H9 (cell line): ENCODE measurements at regions not wholly inside any gene's neighbourhood (a gene's known extent, or its start where the extent isn't known, plus 50 kb on each side); places are given as distances from the start of the nearest gene placed in this dataset.

Experiments used
- DNase-seq: peaks from one replicate; pipeline ENCODE4 v3.0.0-alpha.2; 2017
- H2AFZ ChIP-seq: one replicate; pipeline ENCODE4 v1.6.1; 2013; ENCODE audit warnings: mild to moderate bottlenecking, low read length, control low read depth, moderate library complexity
- H2AK5ac ChIP-seq: 2 replicates; pipeline ENCODE4 v1.6.1; 2013; ENCODE audit warnings: low read length, control low read depth, mixed read lengths; ENCODE audit not compliant: insufficient read length
- H2BK120ac ChIP-seq: one replicate; pipeline ENCODE4 v1.6.1; 2013; ENCODE audit warnings: low read depth, mild to moderate bottlenecking, low read length, control low read depth, inconsistent platforms; ENCODE audit not compliant: poor library complexity, severe bottlenecking
- H2BK12ac ChIP-seq: 2 replicates; pipeline ENCODE4 v1.6.1; 2013; ENCODE audit warnings: low read length, control low read depth, mixed read lengths, low read depth; ENCODE audit not compliant: insufficient read length
- H2BK15ac ChIP-seq: 2 replicates; pipeline ENCODE4 v1.6.1; 2013; ENCODE audit warnings: low read depth, low read length, control low read depth
- H2BK20ac ChIP-seq: one replicate; pipeline ENCODE4 v1.6.1; 2013; ENCODE audit warnings: low read depth, mild to moderate bottlenecking, low read length, control low read depth, inconsistent platforms; ENCODE audit not compliant: poor library complexity, severe bottlenecking
- H2BK5ac ChIP-seq: 2 replicates; pipeline ENCODE4 v1.6.1; 2013; ENCODE audit warnings: low read length, control low read depth, mixed read lengths; ENCODE audit not compliant: insufficient read length
- H3K14ac ChIP-seq: 2 replicates; pipeline ENCODE4 v1.6.1; 2013; ENCODE audit warnings: low read length, control low read depth; ENCODE audit not compliant: insufficient read depth
- H3K18ac ChIP-seq: 2 replicates; pipeline ENCODE4 v1.6.1; 2013; ENCODE audit warnings: low read depth, mild to moderate bottlenecking, mixed read lengths, low read length, control low read depth; ENCODE audit not compliant: insufficient read length
- H3K23ac ChIP-seq: 2 replicates; pipeline ENCODE4 v1.6.1; 2013; ENCODE audit warnings: low read length, control low read depth, mixed read lengths, low read depth; ENCODE audit not compliant: insufficient read length
- H3K23me2 ChIP-seq: 2 replicates; pipeline ENCODE4 v1.6.1; 2013; ENCODE audit warnings: low read depth, mild to moderate bottlenecking, mixed read lengths, low read length, control low read depth; ENCODE audit not compliant: insufficient read length, poor library complexity, severe bottlenecking
- H3K27ac ChIP-seq: 2 replicates; pipeline ENCODE4 v1.5.1; 2013; ENCODE audit warnings: low read length, control low read depth, mixed read lengths, low read depth; ENCODE audit not compliant: insufficient read length
- H3K27me3 ChIP-seq: 2 replicates; pipeline ENCODE4 v1.6.1; 2013; ENCODE audit warnings: low read length, control low read depth, inconsistent platforms; ENCODE audit not compliant: insufficient read depth
- H3K4ac ChIP-seq: 2 replicates; pipeline ENCODE4 v1.6.1; 2013; ENCODE audit warnings: low read depth, mild to moderate bottlenecking, control low read depth, inconsistent platforms, low read length, moderate library complexity
- H3K4me1 ChIP-seq: 2 replicates; pipeline ENCODE4 v1.6.1; 2013; ENCODE audit warnings: low read length, control low read depth, inconsistent platforms; ENCODE audit not compliant: insufficient read depth
- H3K4me2 ChIP-seq: 2 replicates; pipeline ENCODE4 v1.6.1; 2013; ENCODE audit warnings: low read length, control low read depth, mixed read lengths; ENCODE audit not compliant: insufficient read length, insufficient read depth
- H3K56ac ChIP-seq: 2 replicates; pipeline ENCODE4 v1.6.1; 2013; ENCODE audit warnings: low read depth, mild to moderate bottlenecking, mixed read lengths, low read length, control low read depth; ENCODE audit not compliant: insufficient read length
- H3K79me1 ChIP-seq: 2 replicates; pipeline ENCODE4 v1.6.1; 2013; ENCODE audit warnings: low read depth, mild to moderate bottlenecking, moderate library complexity, low read length, control low read depth, inconsistent platforms; ENCODE audit not compliant: insufficient read depth, poor library complexity, severe bottlenecking
- H3K79me2 ChIP-seq: 2 replicates; pipeline ENCODE4 v1.6.1; 2013; ENCODE audit warnings: low read length, control low read depth, inconsistent platforms; ENCODE audit not compliant: insufficient read depth
- H3K9ac ChIP-seq: 2 replicates; pipeline ENCODE4 v1.6.1; 2013; ENCODE audit warnings: low read length, control low read depth, mixed read lengths; ENCODE audit not compliant: insufficient read length; ENCODE audit errors: extremely low read depth
- H3K9me3 ChIP-seq: one replicate; pipeline ENCODE4 v1.6.1; 2013; ENCODE audit warnings: low read depth, low read length, inconsistent platforms; ENCODE audit not compliant: control insufficient read depth
- H3T11ph ChIP-seq: one replicate; pipeline ENCODE4 v1.6.1; 2013; ENCODE audit warnings: mild to moderate bottlenecking, low read length, control low read depth, inconsistent platforms
- H4K20me1 ChIP-seq: one replicate; pipeline ENCODE4 v1.6.1; 2013; ENCODE audit not compliant: control insufficient read depth, insufficient read length, insufficient read depth
- H4K5ac ChIP-seq: 2 replicates; pipeline ENCODE4 v1.6.1; 2013; ENCODE audit warnings: low read depth, mild to moderate bottlenecking, mixed read lengths, low read length, control low read depth; ENCODE audit not compliant: insufficient read length
- H4K8ac ChIP-seq: replicated peaks from 2 replicates; pipeline ENCODE4 v1.6.1; 2013; ENCODE audit warnings: low read length, control low read depth, mixed read lengths, low read depth; ENCODE audit not compliant: insufficient read length
- H4K91ac ChIP-seq: 2 replicates; pipeline ENCODE4 v1.6.1; 2013; ENCODE audit warnings: low read depth, mild to moderate bottlenecking, moderate library complexity, mixed read lengths, low read length, control low read depth; ENCODE audit not compliant: insufficient read length
- H3K27ac Mint-ChIP-seq, 3 experiments: 2 replicates in 2 of 3; 3 replicates in 1 of 3; pipeline ENCODE4 v1.8.0; 2020 to 2021; ENCODE audit warnings: mixed read lengths in 3 of 3, mild to moderate bottlenecking in 1 of 3, moderate library complexity in 1 of 3
- H3K27me3 Mint-ChIP-seq: 2 replicates; pipeline ENCODE4 v1.8.0; 2021; ENCODE audit warnings: low read depth, mild to moderate bottlenecking, moderate library complexity, mixed read lengths
- H3K36me3 Mint-ChIP-seq, 3 experiments: 2 replicates in 2 of 3; 3 replicates in 1 of 3; pipeline ENCODE4 v1.8.0; 2020 to 2021; ENCODE audit warnings: low read depth in 3 of 3, mixed read lengths in 3 of 3; ENCODE audit not compliant: insufficient read depth in 1 of 3
- H3K4me1 Mint-ChIP-seq, 2 experiments: 2 replicates each; pipeline ENCODE4 v1.8.0; 2020; ENCODE audit warnings: mixed read lengths in 2 of 2
- H3K4me3 Mint-ChIP-seq, 2 experiments: 2 replicates in 1 of 2; 3 replicates in 1 of 2; pipeline ENCODE4 v1.8.0; 2020 to 2021; ENCODE audit warnings: mild to moderate bottlenecking in 2 of 2, mixed read lengths in 2 of 2, moderate library complexity in 1 of 2
- H3K9me3 Mint-ChIP-seq, 2 experiments: 2 replicates in 1 of 2; 3 replicates in 1 of 2; pipeline ENCODE4 v1.8.0; 2020; ENCODE audit warnings: mild to moderate bottlenecking in 2 of 2, mixed read lengths in 2 of 2, moderate library complexity in 1 of 2
- WGBS: extraction: QIAGEN DNeasy Blood & Tissue Kit; methylation state at CpG from one replicate; pipeline ENCODE4 v1.1.7; 2013; ENCODE audit warnings: missing lambda C conversion rate, low lambda C conversion rate, mixed read lengths; ENCODE audit not compliant: insufficient read length; ENCODE audit errors: extremely low coverage; 5-methylcytosine and 5-hydroxymethylcytosine counted together
- TF ChIP-seq, protein P1 (sequence below): fragments of 200-600 bp; sonication (generic); conservative IDR thresholded peaks from 3 replicates; pipeline ENCODE4 v1.8.0; 2021; ENCODE audit warnings: antibody characterized with exemption, mild to moderate bottlenecking

DNA sequence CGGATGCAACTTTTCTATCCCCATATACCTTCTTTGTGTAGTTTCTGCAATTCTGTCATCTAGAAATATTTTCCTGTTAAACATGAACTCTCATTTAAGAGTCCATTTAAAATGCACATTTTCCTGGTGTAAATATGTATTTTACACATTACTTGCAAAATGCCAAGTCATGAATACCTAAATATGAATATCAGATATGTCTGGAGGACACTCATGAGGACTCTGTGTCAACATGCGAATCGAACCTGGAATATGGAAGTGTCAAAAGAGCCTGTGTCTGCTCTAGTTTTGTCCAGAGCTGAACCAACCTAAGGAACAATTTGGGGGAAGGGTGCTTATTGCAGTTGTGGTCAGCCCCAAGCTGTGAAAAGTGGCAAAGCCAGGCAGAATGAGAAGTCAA lies 163.7 kb upstream of the CELF2 start:
- no peak overlapping the region for H2BK12ac ChIP-seq
- no peak overlapping the region for H3K9ac ChIP-seq
- no CpG with 5 or more reads among the region's 3 CpGs for WGBS
- no peaks in the 10 kb centered on the region for H4K20me1 ChIP-seq
- H2AK5ac ChIP-seq: no peak overlapping the region
- Mint-ChIP-seq H3K4me3 (no peak overlapping the region), H3K9me3 (no peaks in the 10 kb centered on the region), H3K27me3 (no peaks in the 10 kb centered on the region), H3K4me1 (no peaks in the 10 kb centered on the region), H3K36me3 (no peaks in the 10 kb centered on the region), H3K27ac (no peak overlapping the region)
- no peak overlapping the region for H3T11ph ChIP-seq
- no peak for DNase-seq
- no peak overlapping the region for H2BK5ac ChIP-seq
- no peak overlapping the region for H2AFZ ChIP-seq
- no peak overlapping the region for H4K8ac ChIP-seq
- no peaks in the 10 kb centered on the region for H3K79me2 ChIP-seq
- H3K14ac ChIP-seq: no peak overlapping the region
- H3K79me1 ChIP-seq: no peaks in the 10 kb centered on the region
- H2BK20ac ChIP-seq: no peak overlapping the region
- no peak overlapping the region for H3K4ac ChIP-seq
- H3K27me3 ChIP-seq: no peaks in the 10 kb centered on the region
- H2BK120ac ChIP-seq: no peak overlapping the region
- no peak overlapping the region for H3K27ac ChIP-seq
- H3K56ac ChIP-seq: no peak overlapping the region
- H3K23me2 ChIP-seq: no peaks in the 10 kb centered on the region
- no peaks in the 10 kb centered on the region for H3K9me3 ChIP-seq
- no peak overlapping the region for H3K18ac ChIP-seq
- no peak overlapping the region for H2BK15ac ChIP-seq
- H4K91ac ChIP-seq: no peak overlapping the region
- TF ChIP-seq, protein P1, sequence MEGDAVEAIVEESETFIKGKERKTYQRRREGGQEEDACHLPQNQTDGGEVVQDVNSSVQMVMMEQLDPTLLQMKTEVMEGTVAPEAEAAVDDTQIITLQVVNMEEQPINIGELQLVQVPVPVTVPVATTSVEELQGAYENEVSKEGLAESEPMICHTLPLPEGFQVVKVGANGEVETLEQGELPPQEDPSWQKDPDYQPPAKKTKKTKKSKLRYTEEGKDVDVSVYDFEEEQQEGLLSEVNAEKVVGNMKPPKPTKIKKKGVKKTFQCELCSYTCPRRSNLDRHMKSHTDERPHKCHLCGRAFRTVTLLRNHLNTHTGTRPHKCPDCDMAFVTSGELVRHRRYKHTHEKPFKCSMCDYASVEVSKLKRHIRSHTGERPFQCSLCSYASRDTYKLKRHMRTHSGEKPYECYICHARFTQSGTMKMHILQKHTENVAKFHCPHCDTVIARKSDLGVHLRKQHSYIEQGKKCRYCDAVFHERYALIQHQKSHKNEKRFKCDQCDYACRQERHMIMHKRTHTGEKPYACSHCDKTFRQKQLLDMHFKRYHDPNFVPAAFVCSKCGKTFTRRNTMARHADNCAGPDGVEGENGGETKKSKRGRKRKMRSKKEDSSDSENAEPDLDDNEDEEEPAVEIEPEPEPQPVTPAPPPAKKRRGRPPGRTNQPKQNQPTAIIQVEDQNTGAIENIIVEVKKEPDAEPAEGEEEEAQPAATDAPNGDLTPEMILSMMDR: no peak
- H4K5ac ChIP-seq: no peak overlapping the region
- no peak overlapping the region for H3K23ac ChIP-seq
- H3K4me2 ChIP-seq: no peak overlapping the region
- no peaks in the 10 kb centered on the region for H3K4me1 ChIP-seq
